Neuronal stem cell (in vitro differentiated cells): ENCODE measurements at regions not wholly inside any gene's neighbourhood (a gene's known extent, or its start where the extent isn't known, plus 50 kb on each side); places are given as distances from the start of the nearest gene placed in this dataset.

Experiments
- DNase-seq: peaks from one replicate; pipeline ENCODE4 v3.0.0-alpha.2; 2013; ENCODE audit warnings: low spot score
- H2AFZ ChIP-seq: one replicate; pipeline ENCODE4 v1.6.1; 2013; ENCODE audit warnings: mild to moderate bottlenecking, low read length, inconsistent platforms
- H2AK5ac ChIP-seq: 2 replicates; pipeline ENCODE4 v1.6.1; 2013; ENCODE audit warnings: low read depth, mild to moderate bottlenecking, inconsistent platforms, low read length, moderate library complexity, mixed read lengths
- H2BK120ac ChIP-seq: 2 replicates; pipeline ENCODE4 v1.6.1; 2013; ENCODE audit warnings: low read depth, mild to moderate bottlenecking, inconsistent platforms, low read length, moderate library complexity, mixed read lengths
- H2BK12ac ChIP-seq: one replicate; pipeline ENCODE4 v1.6.1; 2013; ENCODE audit warnings: low read length, inconsistent platforms
- H2BK15ac ChIP-seq: 2 replicates; pipeline ENCODE4 v1.6.1; 2013; ENCODE audit warnings: mild to moderate bottlenecking, low read length, inconsistent platforms, mixed read lengths
- H2BK5ac ChIP-seq: one replicate; pipeline ENCODE4 v1.6.1; 2013; ENCODE audit warnings: inconsistent platforms, mild to moderate bottlenecking, low read length, moderate library complexity
- H3K14ac ChIP-seq: one replicate; pipeline ENCODE4 v1.6.1; 2013; ENCODE audit warnings: low read length, inconsistent platforms
- H3K18ac ChIP-seq: 2 replicates; pipeline ENCODE4 v1.6.1; 2013; ENCODE audit warnings: low read length, inconsistent platforms
- H3K23ac ChIP-seq: 2 replicates; pipeline ENCODE4 v1.6.1; 2013; ENCODE audit warnings: low read depth, mild to moderate bottlenecking, mixed read lengths, low read length, inconsistent platforms; ENCODE audit not compliant: poor library complexity
- H3K27ac ChIP-seq: replicated peaks from 3 replicates; pipeline ENCODE4 v1.5.1; 2013; ENCODE audit warnings: low read length, inconsistent platforms
- H3K27me3 ChIP-seq, 3 experiments: 2 replicates each; pipeline ENCODE4 v1.6.1; 2013; ENCODE audit warnings: low read length in 3 of 3, mild to moderate bottlenecking in 2 of 3, inconsistent platforms in 1 of 3, low read depth in 1 of 3, mixed read lengths in 1 of 3, moderate library complexity in 1 of 3; ENCODE audit not compliant: control insufficient read depth in 3 of 3, insufficient read depth in 3 of 3
- H3K36me3 ChIP-seq, 2 donors: replicated peaks in 1 of 2; 2 replicates each; pipeline ENCODE4 v1.6.1; 2013; ENCODE audit warnings: low read length in 2 of 2; ENCODE audit not compliant: control insufficient read depth in 2 of 2, insufficient read depth in 2 of 2
- H3K4ac ChIP-seq: 2 replicates; pipeline ENCODE4 v1.6.1; 2013; ENCODE audit warnings: inconsistent platforms, mild to moderate bottlenecking, low read length, moderate library complexity
- H3K4me1 ChIP-seq, 2 donors: 1 replicate in 1 of 2; 2 replicates in 1 of 2; pipeline ENCODE4 v1.6.1; 2013; ENCODE audit warnings: low read length in 2 of 2, low read depth in 1 of 2; ENCODE audit not compliant: control insufficient read depth in 2 of 2, insufficient read depth in 1 of 2
- H3K4me2 ChIP-seq: one replicate; pipeline ENCODE4 v1.6.1; 2013; ENCODE audit warnings: mild to moderate bottlenecking, low read length, inconsistent platforms; ENCODE audit not compliant: insufficient read depth, poor library complexity, severe bottlenecking
- H3K4me3 ChIP-seq, 2 donors: 2 replicates each; pipeline ENCODE4 v1.5.1; 2013; ENCODE audit warnings: low read length in 2 of 2, mild to moderate bottlenecking in 2 of 2, inconsistent platforms in 1 of 2, moderate library complexity in 1 of 2
- H3K79me1 ChIP-seq: one replicate; pipeline ENCODE4 v1.6.1; 2013; ENCODE audit warnings: low read depth, mild to moderate bottlenecking, inconsistent platforms, low read length, moderate library complexity
- H3K9ac ChIP-seq: one replicate; pipeline ENCODE4 v1.6.1; 2013; ENCODE audit warnings: mild to moderate bottlenecking, low read depth, low read length, inconsistent platforms; ENCODE audit not compliant: poor library complexity
- H3K9me3 ChIP-seq, 2 donors: replicated peaks in 1 of 2; 2 replicates each; pipeline versions ENCODE3 to v1.6.1; 2013; ENCODE audit warnings: low read length in 2 of 2, mild to moderate bottlenecking in 2 of 2, inconsistent platforms in 1 of 2, low read depth in 1 of 2, mixed read lengths in 1 of 2, moderate library complexity in 1 of 2; ENCODE audit not compliant: control insufficient read depth in 2 of 2, insufficient read depth in 1 of 2
- H4K8ac ChIP-seq: one replicate; pipeline ENCODE4 v1.6.1; 2013; ENCODE audit warnings: low read depth, mild to moderate bottlenecking, inconsistent platforms, low read length, moderate library complexity
- H4K91ac ChIP-seq: one replicate; pipeline ENCODE4 v1.6.1; 2013; ENCODE audit warnings: low read length, low read depth, mild to moderate bottlenecking, inconsistent platforms; ENCODE audit not compliant: poor library complexity
- WGBS, 2 donors: extraction: QIAGEN DNeasy Blood & Tissue Kit; methylation state at CpG; one replicate each; pipeline ENCODE4 v1.1.7; 2013; ENCODE audit warnings: missing lambda C conversion rate in 2 of 2, mixed read lengths in 1 of 2; ENCODE audit not compliant: insufficient read length in 2 of 2, insufficient replicate concordance in 1 of 2; ENCODE audit errors: extremely low coverage in 2 of 2; 5-methylcytosine and 5-hydroxymethylcytosine counted together

DNA sequence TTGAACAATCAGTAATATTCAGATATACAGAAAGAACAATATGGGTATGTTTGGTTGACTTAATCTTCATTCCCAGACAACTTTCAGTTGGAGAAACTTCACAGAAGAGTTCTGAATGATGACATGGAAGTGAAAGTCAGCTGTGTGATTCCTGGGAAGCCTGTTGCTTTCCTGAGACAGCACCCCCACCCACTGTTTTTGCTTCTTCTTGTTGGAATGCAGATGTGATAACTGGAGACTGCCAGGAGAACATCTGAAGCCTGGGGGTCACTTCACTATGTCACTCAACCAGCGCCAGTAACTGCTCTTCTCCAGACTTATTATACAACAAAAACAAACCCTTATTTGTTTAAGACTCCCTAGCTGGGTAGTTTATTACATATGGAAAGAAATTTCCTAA, 599.4 kb downstream of the ZIC1 start:
- H3K14ac ChIP-seq = no peak overlapping the region
- no peak overlapping the region for H4K8ac ChIP-seq
- H3K27ac ChIP-seq = no peak overlapping the region
- no peak overlapping the region for H2AK5ac ChIP-seq
- H4K91ac ChIP-seq = no peak overlapping the region
- no peak overlapping the region for H3K9ac ChIP-seq
- peaks cover 0 to 4% of the 10 kb centered on the region in 2 donors for H3K9me3 ChIP-seq
- no peak overlapping the region for H2AFZ ChIP-seq
- no peak overlapping the region for H3K4ac ChIP-seq
- no peak overlapping the region for H2BK12ac ChIP-seq
- no peak overlapping the region for H2BK5ac ChIP-seq
- no peak for DNase-seq
- H2BK15ac ChIP-seq = no peak overlapping the region
- H3K23ac ChIP-seq = no peak overlapping the region
- no peak overlapping the region for H3K4me2 ChIP-seq
- H3K27me3 ChIP-seq = no peaks in the 10 kb centered on the region
- H2BK120ac ChIP-seq = no peak overlapping the region
- no peaks in the 10 kb centered on the region for H3K36me3 ChIP-seq
- no CpG with 5 or more reads among the region's 1 CpG for WGBS, 2 donors
- H3K4me1 ChIP-seq = peaks cover 3 to 23% of the 10 kb centered on the region in 2 donors
- H3K18ac ChIP-seq = no peak overlapping the region
- H3K4me3 ChIP-seq = no peak overlapping the region
- no peaks in the 10 kb centered on the region for H3K79me1 ChIP-seq

DNA sequence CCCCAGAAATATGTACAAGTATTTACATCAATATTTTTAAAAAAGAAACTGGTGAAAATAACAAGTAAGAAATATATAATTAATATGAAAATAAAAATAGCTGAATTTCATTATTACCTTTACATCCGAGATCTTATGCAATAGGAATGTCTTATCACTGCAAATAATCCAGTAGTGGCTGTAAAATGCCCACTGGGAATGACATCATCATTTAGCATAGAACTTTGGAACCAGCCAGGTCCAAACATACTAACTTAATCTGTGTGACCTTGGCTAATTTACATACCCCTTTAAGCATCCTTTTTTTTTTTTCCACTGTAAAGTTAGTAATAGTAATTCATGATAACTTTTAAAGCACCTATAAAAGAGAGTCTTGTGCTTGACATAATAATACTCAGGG, 611.7 kb downstream of the ZIC1 start:
- WGBS, 2 donors = no CpG with 5 or more reads among the region's 1 CpG
- no peak for DNase-seq
- no peaks in the 10 kb centered on the region for H3K4me1 ChIP-seq

GRCh38 chr3:148021381-148021780, 612.2 kb downstream of the ZIC1 start:
- no peak overlapping the region for H3K4me2 ChIP-seq
- H3K9ac ChIP-seq = no peak overlapping the region
- no peaks in the 10 kb centered on the region for H3K27me3 ChIP-seq
- no peak for DNase-seq
- H3K4ac ChIP-seq = no peak overlapping the region
- H3K4me1 ChIP-seq = no peaks in the 10 kb centered on the region
- no peak overlapping the region for H2BK5ac ChIP-seq
- no peak overlapping the region for H2AK5ac ChIP-seq
- no peaks in the 10 kb centered on the region for H3K36me3 ChIP-seq
- WGBS, 2 donors = no CpG with 5 or more reads among the region's 6 CpGs
- H3K18ac ChIP-seq = no peak overlapping the region
- peaks cover 0 to 11% of the 10 kb centered on the region in 2 donors for H3K9me3 ChIP-seq
- H3K4me3 ChIP-seq = no peak overlapping the region
- no peak overlapping the region for H2AFZ ChIP-seq
- H3K79me1 ChIP-seq = no peaks in the 10 kb centered on the region
- no peak overlapping the region for H4K91ac ChIP-seq
- H3K14ac ChIP-seq = no peak overlapping the region
- no peak overlapping the region for H2BK120ac ChIP-seq
- H3K27ac ChIP-seq = no peak overlapping the region
- H2BK12ac ChIP-seq = no peak overlapping the region
- H2BK15ac ChIP-seq = no peak overlapping the region
- no peak overlapping the region for H3K23ac ChIP-seq
- no peak overlapping the region for H4K8ac ChIP-seq

More for the DNA sequence above, 611.7 kb downstream of the ZIC1 start:
- no peak overlapping the region for H2BK15ac ChIP-seq
- H3K9ac ChIP-seq = no peak overlapping the region
- no peak overlapping the region for H3K14ac ChIP-seq
- no peak overlapping the region for H2BK5ac ChIP-seq
- H4K91ac ChIP-seq = no peak overlapping the region
- no peak overlapping the region for H2AFZ ChIP-seq
- H3K27me3 ChIP-seq = no peaks in the 10 kb centered on the region
- no peak overlapping the region for H2BK120ac ChIP-seq
- no peak overlapping the region for H3K4me3 ChIP-seq
- no peak overlapping the region for H4K8ac ChIP-seq
- no peak overlapping the region for H3K4ac ChIP-seq
- H3K36me3 ChIP-seq = no peaks in the 10 kb centered on the region
- H2BK12ac ChIP-seq = no peak overlapping the region
- peaks cover 0 to 11% of the 10 kb centered on the region in 2 donors for H3K9me3 ChIP-seq
- H3K27ac ChIP-seq = no peak overlapping the region
- no peak overlapping the region for H2AK5ac ChIP-seq
- H3K79me1 ChIP-seq = no peaks in the 10 kb centered on the region
- no peak overlapping the region for H3K4me2 ChIP-seq
- H3K23ac ChIP-seq = no peak overlapping the region
- H3K18ac ChIP-seq = no peak overlapping the region

- no peak overlapping the region for H3K4ac ChIP-seq
- H2BK12ac ChIP-seq = no peak overlapping the region
- no peak overlapping the region for H2AFZ ChIP-seq
- H3K36me3 ChIP-seq = no peaks in the 10 kb centered on the region
- DNase-seq = no peak
- H3K27me3 ChIP-seq = no peaks in the 10 kb centered on the region
- H3K14ac ChIP-seq = no peak overlapping the region
- H2BK5ac ChIP-seq = no peak overlapping the region
- H2BK15ac ChIP-seq = no peak overlapping the region
- H3K9me3 ChIP-seq = peaks cover 0 to 4% of the 10 kb centered on the region in 2 donors
- no CpG with 5 or more reads among the region's 6 CpGs for WGBS, 2 donors
- no peak overlapping the region for H3K4me3 ChIP-seq
- no peak overlapping the region for H3K4me2 ChIP-seq
- H4K8ac ChIP-seq = no peak overlapping the region
- H3K23ac ChIP-seq = no peak overlapping the region
- no peak overlapping the region for H3K9ac ChIP-seq
- no peaks in the 10 kb centered on the region for H3K4me1 ChIP-seq
- no peak overlapping the region for H3K18ac ChIP-seq
- no peak overlapping the region for H2BK120ac ChIP-seq
- no peak overlapping the region for H4K91ac ChIP-seq
- no peak overlapping the region for H2AK5ac ChIP-seq
- H3K79me1 ChIP-seq = no peaks in the 10 kb centered on the region
- H3K27ac ChIP-seq = no peak overlapping the region
Observed at GRCh38 chr3:148023994-148024393, 614.8 kb downstream of the ZIC1 start.
